Stimulated activated CD4-positive, alpha-beta T cell treated with anti-CD3 and anti-CD28 coated beads, TNF-alpha, amount 100 ng/mL, for 48 hours (primary cell): ENCODE measurements at regions not wholly inside any gene's neighbourhood (a gene's known extent, or its start where the extent isn't known, plus 50 kb on each side); places are given as distances from the start of the nearest gene placed in this dataset.

Experiments
- DNase-seq, 3 donors: peaks; one replicate each; pipeline ENCODE4 v3.0.0-alpha.2; 2020; ENCODE audit warnings: low read depth in 3 of 3

DNA sequence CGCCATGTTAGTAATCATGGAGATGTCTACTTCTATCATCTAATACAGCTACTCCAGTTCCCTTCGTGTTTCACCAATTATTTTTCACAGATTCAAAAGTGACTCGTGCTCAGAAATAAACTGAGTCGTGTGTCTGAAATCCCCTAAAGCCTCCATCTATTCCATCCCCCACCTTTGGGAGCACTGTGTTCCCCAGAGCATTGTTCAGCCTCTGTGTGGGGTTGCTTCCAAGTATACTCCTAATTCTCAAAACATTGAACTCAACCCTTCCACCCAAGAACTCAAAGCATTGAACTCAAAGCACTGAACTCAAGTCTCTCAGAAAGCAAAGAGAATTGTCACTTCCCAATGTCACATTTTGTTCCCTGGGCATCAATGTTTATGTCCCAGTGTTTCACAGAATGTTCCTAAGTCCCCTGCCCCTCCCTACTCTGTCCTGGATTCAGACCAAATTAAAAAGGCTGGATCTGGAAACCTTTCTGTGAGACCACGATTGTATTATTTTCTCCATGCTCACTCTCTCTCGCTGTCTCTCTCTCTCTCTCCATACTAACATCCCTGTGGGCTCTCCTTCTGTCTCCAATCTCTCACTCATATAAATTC, 138.5 kb upstream of the QRFPR start:
- DNase-seq, result no peak

DNA sequence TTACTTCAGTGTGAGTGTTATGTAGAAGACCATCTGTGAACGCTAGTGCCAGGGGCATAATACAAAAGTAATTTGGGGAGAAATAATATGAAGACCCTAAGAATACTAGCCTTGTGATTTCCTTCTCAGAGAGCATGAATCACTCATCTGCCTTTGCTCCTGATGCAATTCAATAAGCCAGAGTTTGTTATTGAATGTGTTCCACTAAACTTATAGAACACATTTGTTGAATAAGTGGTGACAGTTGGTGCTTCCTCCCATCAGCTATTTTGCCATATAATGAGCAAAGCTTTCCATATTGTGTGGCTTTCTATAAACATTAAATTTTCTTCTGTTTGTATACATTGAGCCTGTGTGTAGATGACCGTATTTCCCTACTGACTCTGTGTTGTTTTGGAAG, 136.4 kb upstream of the QRFPR start:
- no peak for DNase-seq

DNA sequence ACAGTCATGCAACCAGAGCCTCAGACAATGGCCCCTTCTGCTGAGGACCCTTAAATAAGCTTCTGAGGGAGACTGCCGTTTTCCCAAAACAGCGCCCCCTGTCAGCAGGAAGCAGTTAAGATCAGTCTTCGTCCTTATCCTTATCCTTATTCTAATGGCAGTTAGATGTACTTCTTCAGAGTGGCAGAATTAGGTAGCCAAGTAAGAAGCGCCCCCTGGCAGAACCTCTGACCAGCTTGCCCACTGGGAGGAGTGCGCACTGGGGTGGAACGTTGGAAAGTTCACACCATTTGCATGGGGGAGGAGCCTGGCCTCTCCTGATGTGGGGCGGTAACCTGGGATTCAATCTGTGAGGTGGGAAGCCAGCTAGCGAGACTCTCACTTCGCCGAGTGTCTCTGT, 133.6 kb upstream of the QRFPR start:
- DNase-seq, result no peak

DNA sequence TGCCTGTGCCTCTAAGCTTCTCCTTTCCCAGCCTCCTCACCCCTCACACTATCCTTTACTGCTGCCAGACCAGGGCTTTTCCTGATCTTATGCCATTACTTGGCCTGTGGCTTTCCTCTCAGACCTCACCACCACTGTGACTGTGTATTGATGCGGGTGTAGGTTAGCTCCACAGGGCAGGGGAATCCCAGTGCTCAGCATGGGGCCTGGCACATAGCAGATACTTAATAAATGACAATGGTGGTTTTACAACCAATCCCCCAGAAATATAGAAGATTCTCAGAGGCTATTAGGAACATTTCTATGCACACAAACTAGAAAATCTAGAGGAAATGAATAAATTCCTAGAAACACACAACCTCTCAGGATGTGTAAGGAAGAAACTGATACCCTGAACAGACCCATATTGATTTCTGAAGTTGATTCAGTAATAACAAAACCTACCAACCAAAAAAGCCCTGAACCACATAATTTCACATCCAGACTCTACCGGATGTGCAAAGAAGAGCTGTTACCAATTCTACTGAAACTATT, 129.6 kb upstream of the QRFPR start:
- DNase-seq, result no peak

DNA sequence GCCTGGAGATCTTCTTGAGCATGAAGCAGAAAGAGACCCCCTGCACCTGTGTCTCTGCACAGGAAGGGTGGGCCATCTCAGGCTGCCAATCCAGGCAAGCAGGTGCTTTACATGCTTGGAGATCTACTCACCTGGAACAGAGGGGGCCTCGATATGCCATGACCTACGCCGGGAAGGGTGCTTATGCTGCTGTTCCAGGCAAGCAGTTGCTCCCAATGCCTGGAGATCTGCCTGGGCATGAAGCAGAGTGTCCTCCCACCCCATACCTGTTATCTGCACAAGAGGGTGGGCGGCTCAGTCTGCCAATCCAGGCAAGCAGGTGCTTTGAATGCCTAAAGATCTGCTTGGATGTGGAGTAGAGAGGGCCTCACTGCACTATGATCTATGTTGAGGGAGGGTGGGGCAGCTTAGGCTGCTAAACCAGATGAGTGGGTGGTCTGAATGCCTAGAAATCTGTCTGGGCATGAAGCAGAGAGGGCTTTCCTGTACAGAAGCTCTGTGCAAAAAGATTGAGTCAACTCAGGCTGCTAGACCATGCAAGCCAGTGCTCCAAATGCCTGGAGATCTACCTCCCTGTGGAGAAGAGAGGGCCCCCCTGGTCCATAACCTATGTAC, 104.5 kb upstream of the QRFPR start:
- no peak for DNase-seq

DNA sequence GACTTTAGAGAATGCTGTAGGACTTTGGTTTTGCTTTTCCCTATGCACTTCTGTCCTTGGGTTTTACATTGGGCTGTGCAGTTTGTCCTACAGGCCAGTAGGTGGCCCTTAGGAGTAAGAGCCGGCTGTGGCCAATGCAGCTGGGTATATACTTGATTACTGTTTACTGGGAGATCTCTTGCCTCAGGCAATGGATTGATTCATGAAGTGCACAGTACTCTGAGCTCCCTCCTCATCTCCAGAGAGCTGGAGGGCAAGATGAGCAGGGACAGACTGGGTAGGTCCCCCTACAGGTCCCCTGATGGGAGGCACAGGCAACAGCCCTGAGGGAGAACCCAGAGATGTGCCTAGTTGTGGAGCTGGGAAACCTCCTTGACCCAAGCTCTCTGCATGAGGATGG, 103.8 kb upstream of the QRFPR start:
- DNase-seq, result no peak

DNA sequence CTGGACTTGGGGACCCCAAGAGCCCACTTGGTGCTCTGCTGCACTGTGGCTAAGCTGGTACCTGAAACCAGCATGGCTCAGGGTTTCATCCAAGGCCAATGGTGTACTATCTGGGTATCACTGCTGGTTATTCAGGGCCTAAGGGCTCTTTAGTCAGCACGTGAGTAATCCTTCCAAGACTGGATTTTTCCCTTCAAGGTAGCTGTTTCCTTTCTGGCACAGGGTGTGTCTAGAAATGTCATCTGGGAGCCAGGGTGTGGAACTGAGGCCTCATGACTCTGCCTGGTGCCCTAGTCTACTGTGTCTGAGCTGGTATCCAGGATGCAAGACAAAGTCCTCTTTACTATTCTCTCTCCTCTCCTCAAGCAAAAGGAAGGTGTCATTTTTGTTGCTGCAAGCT, 99.0 kb upstream of the QRFPR start:
- no peak for DNase-seq

DNA sequence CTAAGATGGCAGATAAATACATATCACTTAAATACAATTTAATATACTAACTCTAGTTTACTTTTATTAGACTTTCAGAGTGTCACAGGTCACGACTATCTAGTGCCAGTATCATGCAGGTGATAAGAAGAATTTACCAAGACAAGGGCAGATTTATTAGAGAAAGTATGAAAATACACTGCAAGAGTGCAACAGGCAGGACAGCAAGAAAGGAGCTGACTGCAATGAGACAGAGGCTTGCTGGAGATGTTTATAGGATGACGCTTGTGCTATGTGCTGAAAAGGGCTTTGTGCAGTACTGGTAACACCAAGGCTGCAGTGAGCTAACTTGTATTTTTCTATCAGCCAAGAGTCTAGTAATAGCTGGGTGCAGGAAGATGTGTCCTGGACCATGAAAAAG, 96.7 kb upstream of the QRFPR start:
- DNase-seq, result no peak

DNA sequence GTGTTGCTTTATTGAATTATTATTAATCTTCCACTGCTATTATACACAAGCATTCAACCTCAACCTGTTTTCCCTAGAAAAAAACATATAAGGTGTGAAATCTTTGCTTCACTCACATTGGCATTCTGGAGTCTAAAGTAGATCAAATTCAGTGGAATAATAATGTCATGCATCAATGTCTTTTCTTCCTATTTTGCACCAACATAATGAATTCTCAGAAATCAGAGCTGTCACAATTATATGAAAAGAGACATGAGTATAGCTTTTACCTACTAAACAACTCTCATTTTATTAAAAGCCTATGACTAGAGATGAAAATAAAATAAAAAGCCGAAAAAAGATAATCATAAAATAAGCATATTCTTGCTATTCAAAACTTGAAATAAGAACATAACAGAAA, 96.3 kb upstream of the QRFPR start:
- DNase-seq, result no peak

DNA sequence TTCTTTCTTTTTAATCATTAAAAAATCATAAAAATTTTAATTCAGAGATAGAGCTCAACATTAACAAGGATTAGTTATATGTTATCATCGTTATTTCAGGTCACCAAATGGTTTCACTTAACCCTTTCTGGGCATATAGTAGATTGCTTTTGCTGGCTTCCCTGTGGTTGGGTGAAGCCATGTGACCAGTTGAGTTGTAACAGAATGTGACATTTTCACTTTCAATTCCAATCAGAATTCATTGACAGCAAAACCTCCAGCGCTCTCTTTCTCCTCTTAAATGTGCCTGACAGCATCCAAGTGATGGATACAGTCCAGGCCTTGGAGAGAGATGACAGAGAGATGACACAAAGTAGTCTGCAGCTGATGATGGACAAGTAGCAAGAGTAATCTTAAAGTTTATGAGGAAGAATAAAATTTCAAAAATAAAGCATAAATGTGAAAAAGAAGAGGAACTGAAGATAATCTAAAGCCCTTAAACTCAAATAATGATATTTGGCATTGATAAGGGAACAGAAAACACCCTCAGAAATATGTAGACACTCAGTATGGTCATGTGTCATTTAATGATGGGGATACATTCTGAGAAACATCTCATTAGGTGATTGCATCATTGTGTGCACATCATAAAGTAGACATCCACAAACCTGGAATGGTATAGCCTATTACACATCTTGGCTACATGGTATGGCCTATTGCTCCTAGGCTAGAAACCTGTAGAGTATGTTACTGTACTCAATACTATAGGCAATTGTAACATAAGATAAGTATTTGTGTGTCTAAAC, 92.3 kb upstream of the QRFPR start:
- no peak for DNase-seq

DNA sequence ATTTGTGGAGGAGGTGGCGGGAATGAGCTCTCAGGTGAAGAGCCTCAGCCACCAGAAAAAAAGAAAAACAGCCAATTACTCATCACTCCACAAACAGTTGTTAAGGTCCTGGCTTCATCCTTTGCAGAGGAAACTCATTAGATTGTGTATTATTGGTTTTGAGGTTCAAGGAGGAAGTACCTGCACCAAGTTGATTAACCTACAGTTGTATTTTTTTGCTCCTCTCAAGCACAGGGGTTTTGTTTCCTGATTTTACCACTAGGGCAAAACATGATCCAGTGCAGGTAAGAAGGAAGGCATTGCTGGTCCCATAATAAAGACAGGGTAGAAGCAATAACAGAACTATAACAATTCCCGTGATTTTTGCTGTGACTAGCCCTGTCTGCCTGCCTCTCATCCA, 84.0 kb upstream of the QRFPR start:
- DNase-seq, result no peak

DNA sequence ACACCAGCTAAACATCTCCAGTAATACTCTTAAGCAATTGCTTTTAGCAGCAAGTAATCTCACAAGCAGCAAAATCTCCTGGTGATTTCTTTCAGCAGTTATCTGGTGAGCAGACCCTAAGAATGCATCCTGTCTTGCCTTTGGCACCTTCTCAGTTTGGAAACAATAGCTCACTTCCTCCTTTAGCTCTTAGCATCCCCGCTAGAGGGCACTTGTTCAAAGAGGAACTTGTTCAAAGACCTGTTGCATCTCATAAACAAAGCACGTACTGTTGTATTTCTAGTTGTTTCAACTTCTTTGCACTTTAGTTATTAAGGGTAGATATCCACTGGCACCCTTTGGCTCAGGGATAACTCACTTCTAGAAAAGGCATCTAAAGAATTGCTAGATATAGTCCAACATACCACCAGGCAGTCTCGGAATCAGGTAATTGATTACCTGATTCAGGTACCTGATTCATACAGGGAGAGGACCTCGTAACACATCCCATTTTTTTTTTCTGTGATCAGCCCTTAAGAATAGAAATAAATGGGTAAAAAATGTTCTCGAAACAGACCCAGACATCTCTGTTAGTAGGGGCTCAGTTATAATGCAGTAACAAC, 81.9 kb upstream of the QRFPR start:
- peak in 1 of 3 donors; percentile 28 for DNase-seq

DNA sequence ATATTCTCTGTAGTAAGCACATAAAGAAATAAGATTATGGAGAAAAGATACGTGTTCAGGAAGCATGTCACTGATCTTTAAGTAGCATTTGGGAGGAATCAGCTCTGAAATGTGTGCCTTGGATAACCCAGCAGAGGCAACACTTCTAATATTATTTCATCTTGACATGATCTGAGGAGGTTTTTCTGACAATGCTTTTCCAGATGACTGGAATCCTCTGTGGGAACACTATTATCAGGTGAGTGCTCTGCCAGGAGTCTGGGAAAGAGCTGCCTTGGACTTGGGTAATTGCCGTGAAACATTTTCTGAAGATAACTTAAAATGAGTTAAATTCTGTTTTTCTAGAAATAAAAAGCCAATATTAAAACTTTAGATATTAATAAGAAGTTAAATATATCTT, 78.2 kb upstream of the QRFPR start:
- DNase-seq, result no peak

DNA sequence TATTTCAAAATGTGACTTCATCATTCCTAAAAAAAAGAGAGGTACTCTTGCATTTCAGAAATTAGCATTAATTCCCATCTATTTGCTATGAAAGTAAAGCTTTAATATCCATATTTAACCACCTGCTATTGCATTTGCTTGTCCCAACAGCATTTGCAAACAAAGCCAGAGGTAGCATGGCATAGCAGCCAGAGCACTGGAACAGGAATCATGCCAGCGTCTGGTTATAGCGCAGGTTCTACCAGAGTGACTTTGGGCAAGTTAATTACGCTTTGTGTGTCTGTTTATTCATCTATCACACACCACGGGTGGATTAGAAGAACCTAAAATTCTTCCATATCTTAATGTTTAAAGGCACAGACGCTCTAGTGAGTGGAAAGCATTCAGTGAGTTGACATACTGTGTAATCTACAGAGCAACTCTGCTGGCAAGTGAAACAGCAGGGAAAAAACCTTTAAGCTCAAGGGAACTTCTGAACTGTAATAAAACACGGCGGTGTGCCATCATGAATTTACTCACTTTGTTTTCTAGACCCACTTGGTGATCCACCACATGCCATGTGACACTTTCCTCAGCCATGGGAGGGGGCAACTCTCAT, 76.6 kb upstream of the QRFPR start:
- DNase-seq, result no peak

DNA sequence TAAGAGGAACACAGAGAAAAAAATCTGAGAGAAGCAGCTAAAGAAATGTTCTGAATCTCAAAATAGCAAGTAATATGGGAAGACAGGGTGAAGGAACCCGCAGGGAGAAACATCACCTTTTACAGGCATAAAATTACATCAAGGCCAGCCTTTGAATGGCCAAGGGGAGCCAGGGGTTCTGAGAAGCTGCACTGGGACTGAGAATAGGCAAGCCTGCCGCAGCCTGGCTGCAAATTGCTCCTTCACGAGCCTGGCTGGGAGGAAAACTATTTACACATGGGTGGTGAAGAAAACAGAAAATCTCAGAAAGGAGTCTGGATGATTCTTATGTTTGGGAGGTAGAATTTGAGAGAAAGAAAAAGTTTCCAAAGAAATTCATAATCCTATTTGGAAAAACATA, 74.5 kb upstream of the QRFPR start:
- no peak for DNase-seq

DNA sequence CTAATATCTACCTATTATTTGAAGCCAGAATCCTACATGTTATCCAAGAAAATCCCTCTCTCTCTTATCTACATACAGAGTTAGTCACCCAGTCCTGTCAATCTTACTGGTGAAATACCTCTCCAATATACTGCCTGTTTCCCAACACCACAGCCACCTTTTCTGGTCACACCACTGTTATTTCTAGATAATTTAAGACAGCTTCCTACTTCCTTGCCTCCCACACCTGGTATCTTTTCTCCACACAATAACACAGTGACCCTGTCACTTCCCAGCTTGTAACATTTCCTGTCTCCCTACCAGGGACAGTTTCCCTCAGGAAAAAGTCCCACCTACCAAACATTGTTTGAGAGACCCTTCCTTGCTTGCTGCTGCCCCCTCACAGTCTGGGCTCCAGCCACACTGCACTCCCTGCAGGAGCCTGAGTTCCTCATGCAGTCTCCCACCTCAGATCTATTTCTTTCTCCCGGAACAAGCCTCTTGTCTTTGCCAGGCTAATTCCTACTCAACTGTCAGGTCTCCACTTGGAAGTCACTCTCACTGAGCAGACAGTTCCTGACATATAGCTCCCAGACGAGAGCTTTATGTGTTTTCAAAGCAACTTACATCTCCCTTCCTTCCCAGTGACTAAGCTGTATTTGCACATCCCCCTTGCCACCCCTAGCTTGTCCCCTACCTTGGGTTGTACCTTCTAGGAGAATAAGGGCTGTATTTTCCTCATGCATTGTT, 73.6 kb upstream of the QRFPR start:
- no peak for DNase-seq

DNA sequence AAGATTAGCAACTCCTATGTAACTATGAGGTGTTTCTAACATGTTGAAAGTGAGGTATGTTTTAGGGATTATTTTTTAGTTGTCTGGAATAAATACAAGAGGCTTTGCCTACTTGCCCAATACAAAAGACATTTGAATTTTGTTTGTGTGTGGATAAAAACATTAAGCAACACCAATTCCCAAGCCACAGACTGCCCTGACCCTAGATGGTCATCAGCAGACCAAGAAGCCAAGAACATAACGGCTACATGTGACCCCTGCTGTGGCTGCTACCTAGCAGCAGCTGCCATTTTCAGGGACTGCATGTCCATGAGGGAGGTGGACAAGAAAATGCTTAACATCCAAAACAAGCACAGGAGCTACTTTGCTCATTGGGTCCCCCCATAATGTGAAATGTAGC, 70.5 kb upstream of the QRFPR start:
- DNase-seq, result no peak

DNA sequence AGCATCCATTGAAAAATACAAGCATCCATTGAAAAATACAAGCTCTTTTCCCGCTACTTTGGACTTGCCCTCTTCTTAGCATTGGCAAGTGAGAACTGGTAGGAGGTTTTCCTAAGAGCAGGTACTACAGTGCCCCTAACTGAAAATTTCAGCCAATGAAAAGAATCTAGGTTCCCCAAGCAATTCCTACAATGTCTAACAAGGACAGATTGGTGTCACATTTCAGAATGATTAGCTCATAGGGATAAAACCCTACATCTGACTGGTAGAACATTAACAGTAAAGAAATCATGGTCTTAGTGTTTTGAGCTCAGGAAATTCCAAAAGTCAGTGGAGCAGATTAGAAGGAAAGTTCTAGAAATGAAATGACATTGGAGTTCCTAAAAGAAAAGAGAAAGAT, 68.6 kb upstream of the QRFPR start:
- no peak for DNase-seq

DNA sequence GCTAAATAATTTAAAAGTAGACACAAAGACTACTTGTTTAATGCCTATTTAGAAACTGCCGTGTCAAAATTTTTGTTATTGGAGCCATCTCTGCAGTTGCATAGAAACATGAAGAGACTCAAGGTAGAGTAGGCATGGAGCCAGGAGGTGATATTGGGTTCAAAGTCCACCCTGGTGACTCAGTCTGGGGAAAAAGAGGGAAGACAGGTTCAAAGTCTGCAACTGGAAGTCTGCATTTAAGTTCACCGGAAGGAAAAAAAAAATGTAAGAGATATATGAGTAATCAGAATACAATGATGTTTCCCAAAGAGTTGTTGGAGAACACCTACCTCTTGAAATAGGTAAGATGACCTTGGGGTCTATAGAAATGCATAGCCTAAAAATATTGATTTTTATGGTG, 67.4 kb upstream of the QRFPR start:
- DNase-seq, result no peak

DNA sequence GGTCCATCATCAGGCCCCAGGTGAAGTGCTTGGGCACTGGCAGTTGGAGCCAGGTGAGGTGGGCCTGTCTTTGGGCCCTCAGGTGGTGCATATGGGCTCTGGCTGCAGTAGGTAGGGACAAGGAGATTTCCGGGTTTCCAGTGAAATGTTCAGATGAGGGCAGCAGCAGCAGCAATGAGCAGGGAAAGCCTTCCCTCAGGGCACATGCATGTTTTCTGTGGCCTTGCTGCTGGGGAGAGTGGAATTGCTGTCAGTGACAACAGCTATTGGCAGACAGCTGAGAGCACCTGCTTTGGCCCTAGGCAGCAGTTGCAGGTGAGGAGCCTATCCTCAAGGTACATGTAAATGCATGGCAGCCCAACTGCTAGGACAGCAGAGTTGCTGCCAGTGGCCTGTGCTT, 58.9 kb upstream of the QRFPR start:
- DNase-seq, result no peak
